HG02759 (cell line): ENCODE measurements at regions not wholly inside any gene's neighbourhood (a gene's known extent, or its start where the extent isn't known, plus 50 kb on each side); places are given as distances from the start of the nearest gene placed in this dataset.

Experiments used
- ATAC-seq: cut with Tn5 transposase; IDR thresholded peaks from one replicate; pipeline ENCODE4 v1.9.1; 2021; ENCODE audit warnings: mild to moderate bottlenecking, moderate library complexity; ENCODE audit not compliant: unreplicated experiment

DNA sequence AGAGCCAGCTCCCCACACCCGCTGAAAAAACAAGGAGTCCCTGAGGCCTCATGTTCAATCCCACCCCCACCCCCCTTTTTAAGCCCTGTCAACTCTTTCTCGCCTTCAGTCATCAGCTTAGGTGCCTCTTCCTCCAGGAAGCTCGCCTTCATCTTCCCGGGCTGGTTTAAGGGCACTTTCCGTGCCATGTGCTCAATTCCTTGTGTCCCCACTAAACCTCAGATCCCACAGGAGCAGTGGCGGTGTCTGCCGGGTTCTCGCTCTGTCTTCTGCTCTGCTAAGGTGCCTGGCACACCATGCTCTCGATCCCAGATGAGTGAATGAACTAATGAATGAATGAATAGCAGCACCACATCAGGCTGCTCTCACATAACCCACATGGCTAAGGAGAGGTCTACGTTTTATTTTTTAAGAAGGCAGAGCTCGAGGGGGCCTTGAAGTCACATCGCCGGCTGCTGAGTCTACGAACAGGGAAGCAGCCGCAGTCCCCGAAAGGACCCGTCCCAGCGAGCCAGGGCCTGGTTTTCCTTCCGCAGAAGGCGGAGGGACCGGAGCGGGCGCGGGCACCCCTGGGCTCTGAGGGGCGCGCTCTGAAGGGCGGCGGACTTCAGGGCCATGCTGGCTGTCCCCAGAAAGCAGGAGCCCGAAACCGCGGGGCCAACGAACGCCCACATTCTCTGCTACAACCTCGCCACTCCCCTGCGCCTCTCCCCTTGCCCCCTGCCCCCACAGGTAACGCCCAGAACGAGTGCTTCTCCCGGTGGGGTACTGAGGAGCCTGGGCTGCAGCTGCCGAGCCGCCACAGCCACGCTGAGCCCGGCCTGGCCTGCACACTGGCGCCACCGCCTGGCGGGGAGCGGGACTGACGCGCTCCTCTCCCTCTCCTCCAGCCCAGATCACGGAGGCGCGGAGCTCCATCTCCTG, 73.4 kb upstream of the KCNMA1 start:
- ATAC-seq, result peak; percentile 83

GRCh38 chr10:77710081-77710551, 72.5 kb upstream of the KCNMA1 start:
- ATAC-seq, result peak; percentile 62

DNA sequence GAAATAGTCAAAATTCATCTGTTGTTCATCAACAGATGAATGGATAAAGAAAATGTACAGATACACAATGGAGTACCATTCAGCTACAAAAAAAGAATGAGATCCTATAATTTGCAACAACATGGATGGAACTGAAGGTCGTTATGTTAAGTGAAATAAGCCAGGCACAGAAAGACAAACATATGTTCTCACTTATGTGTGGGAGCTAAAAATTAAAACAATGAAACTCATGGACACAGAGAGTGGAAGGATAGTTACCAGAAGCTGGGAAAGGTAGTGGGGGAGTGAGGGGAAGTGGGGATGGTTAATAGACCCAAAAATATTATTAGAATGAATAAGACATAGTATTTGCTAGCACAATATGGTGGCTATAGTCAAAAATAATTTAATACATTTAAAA, 70.0 kb upstream of the KCNMA1 start:
- ATAC-seq, result no peak

DNA sequence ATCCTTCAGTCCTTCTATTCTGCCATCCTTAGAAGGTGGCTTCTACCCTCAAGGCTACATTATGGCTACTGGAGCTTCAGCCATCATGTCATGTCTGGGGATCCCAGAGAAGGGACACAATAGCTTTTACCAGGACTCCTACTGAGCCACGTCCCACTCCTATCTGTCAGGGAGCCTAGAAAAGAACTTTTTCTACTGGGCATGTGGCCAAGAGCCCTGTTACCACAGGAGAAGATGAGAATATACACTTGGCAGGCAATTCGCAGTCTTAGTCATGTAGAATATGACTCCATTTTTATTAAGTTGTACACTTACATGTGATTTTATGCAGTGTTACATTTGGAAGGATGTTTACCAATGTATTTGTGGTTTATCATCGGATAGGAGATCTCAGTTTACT, 64.6 kb upstream of the KCNMA1 start:
- ATAC-seq, result peak; percentile 59

DNA sequence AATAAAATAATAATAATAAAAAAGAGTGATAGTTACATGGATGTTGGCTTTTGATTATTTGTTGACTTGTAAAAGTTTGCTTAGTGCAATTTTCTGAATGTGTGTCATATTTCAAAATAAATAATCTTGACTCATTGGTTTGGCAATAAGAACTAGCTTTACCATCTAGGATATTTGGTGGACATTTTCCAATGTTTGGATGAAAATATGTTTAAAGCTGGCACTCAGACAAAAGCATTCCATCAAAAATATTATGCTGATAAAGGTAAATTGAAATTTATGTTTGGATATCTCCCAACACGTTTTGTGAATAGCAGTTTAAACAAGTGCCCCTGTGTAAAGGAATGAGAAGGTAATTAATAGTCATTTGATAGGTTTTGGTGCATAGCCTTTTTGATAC, 62.5 kb upstream of the KCNMA1 start:
- ATAC-seq, result no peak

DNA sequence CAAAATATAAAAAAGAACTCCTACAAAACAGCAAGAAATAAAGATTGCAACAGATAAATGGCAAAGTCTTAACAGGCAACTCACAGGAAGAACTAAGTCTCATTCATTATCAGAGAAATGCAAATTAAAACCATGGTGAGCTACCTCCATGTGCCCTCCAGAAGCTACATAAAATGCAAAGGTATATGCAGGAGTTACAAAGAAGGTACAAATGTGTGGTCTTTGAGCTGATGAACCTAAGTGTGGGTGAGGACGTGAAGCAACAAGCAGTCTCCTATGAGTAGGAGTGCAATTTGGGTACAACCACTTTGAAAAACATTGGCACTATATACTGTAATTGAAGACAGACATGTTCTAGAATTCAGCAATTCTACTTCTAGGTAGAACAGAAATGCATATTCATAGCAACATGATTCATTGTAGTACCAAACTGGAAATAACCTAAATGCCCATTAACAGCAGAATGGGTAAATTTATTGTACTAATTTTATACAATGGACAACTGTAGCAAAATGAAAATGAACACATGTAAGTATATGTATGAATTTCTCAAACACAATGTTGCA, 61.6 kb upstream of the KCNMA1 start:
- peak; percentile 65 for ATAC-seq

DNA sequence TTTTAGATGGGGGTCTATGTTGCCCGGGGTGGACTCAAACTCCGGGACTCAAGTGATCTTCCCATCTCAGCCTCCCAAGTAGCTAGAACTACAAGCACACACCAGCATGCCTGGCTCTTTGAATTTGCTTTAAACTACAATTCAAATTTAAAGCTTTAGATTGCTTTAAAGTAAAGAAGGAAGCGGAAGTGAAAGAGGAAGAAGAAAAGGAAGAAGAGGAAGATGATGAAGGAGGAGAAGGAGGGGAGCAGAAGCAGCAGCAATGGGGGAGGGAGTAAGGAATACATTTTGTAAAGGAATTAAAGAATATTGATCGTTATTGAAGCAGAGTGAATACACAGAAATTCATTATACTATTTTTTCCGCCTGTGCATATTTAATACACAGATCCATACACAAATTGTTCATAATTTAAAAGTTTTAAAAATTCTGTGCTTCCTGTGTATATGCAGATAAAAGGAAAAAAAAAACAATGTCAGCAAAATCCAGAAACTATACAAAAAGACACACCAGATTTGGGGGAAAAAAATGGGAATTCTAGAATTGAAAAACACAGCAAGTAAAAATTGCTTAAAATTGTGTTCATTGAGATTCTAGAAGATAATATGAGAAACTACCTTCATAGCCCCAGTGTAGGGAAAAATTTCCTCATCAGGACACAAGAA, 60.8 kb upstream of the KCNMA1 start:
- no peak for ATAC-seq

DNA sequence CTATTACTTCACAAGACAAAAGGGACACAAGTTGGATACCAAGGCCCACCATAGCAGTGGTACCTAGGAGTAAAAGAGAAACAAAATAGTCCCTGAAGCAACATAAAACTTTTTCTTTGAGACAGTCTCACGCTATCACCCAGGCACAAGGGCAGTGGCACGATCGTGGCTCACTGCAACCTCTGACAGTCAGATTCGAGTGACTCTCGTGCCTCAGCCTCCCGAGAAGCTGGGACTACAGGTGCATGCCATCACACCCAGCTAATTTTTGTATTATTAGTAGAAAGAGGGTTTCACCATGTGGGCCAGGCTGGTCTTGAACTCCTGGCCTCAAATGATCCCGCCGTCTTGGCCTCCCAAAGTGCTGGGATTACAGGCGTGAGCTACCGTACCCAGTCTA, 59.0 kb upstream of the KCNMA1 start:
- ATAC-seq, result no peak

DNA sequence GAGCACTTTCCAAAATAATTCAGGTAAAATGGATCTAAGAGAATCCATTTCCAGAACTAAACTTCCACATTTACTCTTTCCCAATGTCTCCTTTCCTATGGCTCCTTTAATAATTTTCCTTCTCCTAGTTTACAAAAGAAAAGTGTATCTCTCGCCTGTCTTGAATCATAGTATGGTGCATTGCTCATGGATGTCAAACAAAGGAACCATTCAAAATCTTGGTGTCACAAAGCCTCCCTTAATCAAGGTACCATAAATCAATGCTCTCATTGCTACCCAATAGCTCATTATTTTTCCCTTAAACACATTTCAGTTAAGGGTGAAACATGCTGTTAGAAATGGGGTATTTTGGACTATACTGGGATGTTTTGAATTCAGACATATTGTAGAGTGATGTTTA, 57.6 kb upstream of the KCNMA1 start:
- ATAC-seq, result no peak

DNA sequence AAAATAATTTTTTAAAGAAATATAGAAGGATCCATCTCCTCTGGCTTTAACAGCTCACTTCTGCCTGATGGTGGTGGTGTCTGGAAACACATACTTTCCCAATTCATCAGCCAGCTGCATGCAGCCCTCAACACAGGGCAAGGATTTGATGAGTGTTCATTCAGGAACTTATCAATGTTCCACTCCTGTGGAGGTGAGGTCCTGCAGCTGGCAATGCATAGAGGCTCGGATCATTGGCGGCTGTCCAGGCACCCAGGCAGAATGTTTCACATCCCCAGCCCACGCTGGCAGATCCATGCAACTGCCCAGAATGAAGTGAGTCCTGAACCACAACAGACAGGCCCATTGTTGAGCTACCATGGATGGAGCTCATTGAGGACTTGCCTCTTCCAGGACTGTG, 55.2 kb upstream of the KCNMA1 start:
- ATAC-seq, result no peak

GRCh38 chr10:77689339-77689738, 51.7 kb upstream of the KCNMA1 start:
- no peak for ATAC-seq

DNA sequence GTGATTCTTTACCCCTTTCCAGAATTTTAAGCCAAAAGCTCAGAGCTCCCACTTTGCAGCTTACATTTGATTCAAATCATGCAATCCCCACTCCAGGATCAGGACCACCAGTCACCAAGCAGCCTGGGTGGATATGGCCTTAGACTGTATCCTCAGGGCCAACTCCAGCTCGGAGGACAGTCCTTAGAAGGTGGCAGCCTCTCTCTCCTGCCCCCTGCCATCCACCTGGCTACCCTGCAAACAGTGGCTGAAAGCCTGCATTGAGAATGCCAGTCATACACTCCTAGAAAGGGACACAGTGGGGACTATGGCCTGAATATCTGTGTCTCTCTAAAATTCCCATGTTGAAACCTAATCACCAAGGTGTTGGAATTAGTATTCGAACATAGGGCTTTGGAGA, 50.0 kb upstream of the KCNMA1 start:
- ATAC-seq, result no peak
